ENCODE measurements at regions not wholly inside any gene's neighbourhood (a gene's known extent, or its start where the extent isn't known, plus 50 kb on each side); places are given as distances from the start of the nearest gene placed in this dataset.

- TF ChIP-seq, protein P1, sequence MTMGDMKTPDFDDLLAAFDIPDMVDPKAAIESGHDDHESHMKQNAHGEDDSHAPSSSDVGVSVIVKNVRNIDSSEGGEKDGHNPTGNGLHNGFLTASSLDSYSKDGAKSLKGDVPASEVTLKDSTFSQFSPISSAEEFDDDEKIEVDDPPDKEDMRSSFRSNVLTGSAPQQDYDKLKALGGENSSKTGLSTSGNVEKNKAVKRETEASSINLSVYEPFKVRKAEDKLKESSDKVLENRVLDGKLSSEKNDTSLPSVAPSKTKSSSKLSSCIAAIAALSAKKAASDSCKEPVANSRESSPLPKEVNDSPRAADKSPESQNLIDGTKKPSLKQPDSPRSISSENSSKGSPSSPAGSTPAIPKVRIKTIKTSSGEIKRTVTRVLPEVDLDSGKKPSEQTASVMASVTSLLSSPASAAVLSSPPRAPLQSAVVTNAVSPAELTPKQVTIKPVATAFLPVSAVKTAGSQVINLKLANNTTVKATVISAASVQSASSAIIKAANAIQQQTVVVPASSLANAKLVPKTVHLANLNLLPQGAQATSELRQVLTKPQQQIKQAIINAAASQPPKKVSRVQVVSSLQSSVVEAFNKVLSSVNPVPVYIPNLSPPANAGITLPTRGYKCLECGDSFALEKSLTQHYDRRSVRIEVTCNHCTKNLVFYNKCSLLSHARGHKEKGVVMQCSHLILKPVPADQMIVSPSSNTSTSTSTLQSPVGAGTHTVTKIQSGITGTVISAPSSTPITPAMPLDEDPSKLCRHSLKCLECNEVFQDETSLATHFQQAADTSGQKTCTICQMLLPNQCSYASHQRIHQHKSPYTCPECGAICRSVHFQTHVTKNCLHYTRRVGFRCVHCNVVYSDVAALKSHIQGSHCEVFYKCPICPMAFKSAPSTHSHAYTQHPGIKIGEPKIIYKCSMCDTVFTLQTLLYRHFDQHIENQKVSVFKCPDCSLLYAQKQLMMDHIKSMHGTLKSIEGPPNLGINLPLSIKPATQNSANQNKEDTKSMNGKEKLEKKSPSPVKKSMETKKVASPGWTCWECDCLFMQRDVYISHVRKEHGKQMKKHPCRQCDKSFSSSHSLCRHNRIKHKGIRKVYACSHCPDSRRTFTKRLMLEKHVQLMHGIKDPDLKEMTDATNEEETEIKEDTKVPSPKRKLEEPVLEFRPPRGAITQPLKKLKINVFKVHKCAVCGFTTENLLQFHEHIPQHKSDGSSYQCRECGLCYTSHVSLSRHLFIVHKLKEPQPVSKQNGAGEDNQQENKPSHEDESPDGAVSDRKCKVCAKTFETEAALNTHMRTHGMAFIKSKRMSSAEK (CRISPR knock-in tag; IDR thresholded peaks at IDR 0.05; ENCODE audit: borderline replicate concordance): no peak
- no peak for TF ChIP-seq SOX15 (CRISPR knock-in tag; IDR thresholded peaks at IDR 0.05)
- TF ChIP-seq, protein P2, sequence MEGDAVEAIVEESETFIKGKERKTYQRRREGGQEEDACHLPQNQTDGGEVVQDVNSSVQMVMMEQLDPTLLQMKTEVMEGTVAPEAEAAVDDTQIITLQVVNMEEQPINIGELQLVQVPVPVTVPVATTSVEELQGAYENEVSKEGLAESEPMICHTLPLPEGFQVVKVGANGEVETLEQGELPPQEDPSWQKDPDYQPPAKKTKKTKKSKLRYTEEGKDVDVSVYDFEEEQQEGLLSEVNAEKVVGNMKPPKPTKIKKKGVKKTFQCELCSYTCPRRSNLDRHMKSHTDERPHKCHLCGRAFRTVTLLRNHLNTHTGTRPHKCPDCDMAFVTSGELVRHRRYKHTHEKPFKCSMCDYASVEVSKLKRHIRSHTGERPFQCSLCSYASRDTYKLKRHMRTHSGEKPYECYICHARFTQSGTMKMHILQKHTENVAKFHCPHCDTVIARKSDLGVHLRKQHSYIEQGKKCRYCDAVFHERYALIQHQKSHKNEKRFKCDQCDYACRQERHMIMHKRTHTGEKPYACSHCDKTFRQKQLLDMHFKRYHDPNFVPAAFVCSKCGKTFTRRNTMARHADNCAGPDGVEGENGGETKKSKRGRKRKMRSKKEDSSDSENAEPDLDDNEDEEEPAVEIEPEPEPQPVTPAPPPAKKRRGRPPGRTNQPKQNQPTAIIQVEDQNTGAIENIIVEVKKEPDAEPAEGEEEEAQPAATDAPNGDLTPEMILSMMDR (IDR thresholded peaks at IDR 0.05): no peak
- TF ChIP-seq ZNF671 (CRISPR knock-in tag; IDR thresholded peaks at IDR 0.05): no peak
- TF ChIP-seq ZNF121 (CRISPR knock-in tag; IDR thresholded peaks at IDR 0.05): no peak
- TF ChIP-seq, protein P3, sequence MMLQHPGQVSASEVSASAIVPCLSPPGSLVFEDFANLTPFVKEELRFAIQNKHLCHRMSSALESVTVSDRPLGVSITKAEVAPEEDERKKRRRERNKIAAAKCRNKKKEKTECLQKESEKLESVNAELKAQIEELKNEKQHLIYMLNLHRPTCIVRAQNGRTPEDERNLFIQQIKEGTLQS (CRISPR knock-in tag; conservative IDR thresholded peaks at IDR 0.05): no peak
- TF ChIP-seq JAZF1 (CRISPR knock-in tag; IDR thresholded peaks at IDR 0.05): no peak
- TF ChIP-seq, protein P4, sequence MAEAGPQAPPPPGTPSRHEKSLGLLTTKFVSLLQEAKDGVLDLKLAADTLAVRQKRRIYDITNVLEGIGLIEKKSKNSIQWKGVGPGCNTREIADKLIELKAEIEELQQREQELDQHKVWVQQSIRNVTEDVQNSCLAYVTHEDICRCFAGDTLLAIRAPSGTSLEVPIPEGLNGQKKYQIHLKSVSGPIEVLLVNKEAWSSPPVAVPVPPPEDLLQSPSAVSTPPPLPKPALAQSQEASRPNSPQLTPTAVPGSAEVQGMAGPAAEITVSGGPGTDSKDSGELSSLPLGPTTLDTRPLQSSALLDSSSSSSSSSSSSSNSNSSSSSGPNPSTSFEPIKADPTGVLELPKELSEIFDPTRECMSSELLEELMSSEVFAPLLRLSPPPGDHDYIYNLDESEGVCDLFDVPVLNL (CRISPR knock-in tag; IDR thresholded peaks at IDR 0.05; ENCODE audit: borderline replicate concordance, low read depth): no peak
- no peak for TF ChIP-seq ATF2 (CRISPR knock-in tag; IDR thresholded peaks at IDR 0.05; ENCODE audit: borderline replicate concordance, low read depth)
- TF ChIP-seq ELF4 (CRISPR knock-in tag; IDR thresholded peaks at IDR 0.05; ENCODE audit: low read depth): no peak
- TF ChIP-seq ZNF423 (CRISPR knock-in tag; IDR thresholded peaks at IDR 0.05): no peak
- TF ChIP-seq ZNF232 (CRISPR knock-in tag; IDR thresholded peaks at IDR 0.05): no peak
- no peak for TF ChIP-seq ERG (CRISPR knock-in tag; IDR thresholded peaks at IDR 0.05)
- no peak for TF ChIP-seq CREM (CRISPR knock-in tag; IDR thresholded peaks at IDR 0.05)
Observed at GRCh38 chr5:63085561-63085960, 506.9 kb downstream of the LRRC70 start.
